ENCODE measurements at regions not wholly inside any gene's neighbourhood (a gene's known extent, or its start where the extent isn't known, plus 50 kb on each side); places are given as distances from the start of the nearest gene placed in this dataset.

GRCh38 chr6:165799391-165800153 is 136.5 kb upstream of the PDE10A start:
- TF ChIP-seq CTCF (IDR thresholded peaks at IDR 0.05 in 4 of 5, conservative IDR thresholded peaks at IDR 0.05 in 1 of 5) (no peak), POLR2A (IDR thresholded peaks at IDR 0.05) (no peak)

All from gastrocnemius medialis (tissue), 4 donors.